Astrocyte (in vitro differentiated cells and primary cell): ENCODE measurements at regions not wholly inside any gene's neighbourhood (a gene's known extent, or its start where the extent isn't known, plus 50 kb on each side); places are given as distances from the start of the nearest gene placed in this dataset.

ENCODE experiments used
- CTCF ChIP-seq: IDR thresholded peaks from 2 replicates; pipeline ENCODE4 v1.5.1; 2011; ENCODE audit warnings: low read depth, mild to moderate bottlenecking, inconsistent platforms, low read length, moderate library complexity; ENCODE audit not compliant: insufficient read depth
- EZH2 ChIP-seq: IDR thresholded peaks from 2 replicates; pipeline ENCODE4 v1.6.1; 2012; ENCODE audit warnings: mild to moderate bottlenecking, low read length, inconsistent platforms; ENCODE audit not compliant: insufficient read depth

- TF ChIP-seq EZH2: no peak
- no peak for TF ChIP-seq CTCF
These were observed 256.7 kb upstream of the LRRTM4 start for GRCh38 chr2:77778917-77779316.
